SK-N-SH (cell line): ENCODE measurements at regions not wholly inside any gene's neighbourhood (a gene's known extent, or its start where the extent isn't known, plus 50 kb on each side); places are given as distances from the start of the nearest gene placed in this dataset.
A peak's percentile ranks its signal among the peaks of the same experiment; 100 is the strongest.

Experiments used
- CTCF ChIA-PET: fragments of 300-600, 350-600 bp; formaldehyde crosslinking; extraction: SDS; loops from one replicate; lab custom pipeline; 2021; lab: Yijun Ruan, JAX
- POLR2A ChIA-PET: fragments of 350-600 bp; sonication (Branson Sonifier 250); formaldehyde crosslinking; extraction: SDS; loops from one replicate; lab custom pipeline; 2020; ENCODE audit warnings: antibody characterized with exemption, inconsistent platforms; lab: Yijun Ruan, JAX
- DNase-seq: peaks from one replicate; pipeline ENCODE4 v3.0.0; 2012
- H2AFZ ChIP-seq: fragments of 200-600 bp; sonication (generic); 2 replicates; pipeline ENCODE4 v1.8.1; 2016; ENCODE audit warnings: antibody characterized with exemption, mild to moderate bottlenecking, low read depth
- H3F3A ChIP-seq: fragments of 200-600 bp; sonication (generic); replicated peaks from 2 replicates; pipeline ENCODE3; 2016; ENCODE audit warnings: antibody characterized with exemption, mild to moderate bottlenecking; ENCODE audit not compliant: insufficient read depth
- H3K27ac ChIP-seq, 2 experiments: fragments of 200-500 bp in 1 of 2; fragments of 200-600 bp in 1 of 2; sonication (Bioruptor generic) in 1 of 2; sonication (generic), shearing (Covaris generic) in 1 of 2; 2 replicates each; pipeline versions ENCODE4 v1.5.1 to v1.6.1; 2014 to 2016; ENCODE audit warnings: low read depth in 2 of 2, inconsistent platforms in 1 of 2, low read length in 1 of 2, mild to moderate bottlenecking in 1 of 2, mixed read lengths in 1 of 2
- H3K27me3 ChIP-seq: fragments of 200-600 bp; sonication (generic), shearing (Covaris generic); 2 replicates; pipeline ENCODE4 v1.6.1; 2016; ENCODE audit warnings: mixed run types; ENCODE audit not compliant: insufficient read depth
- H3K36me3 ChIP-seq, 2 experiments: fragments of 200-500 bp in 1 of 2; fragments of 200-600 bp in 1 of 2; sonication (Bioruptor generic) in 1 of 2; sonication (generic) in 1 of 2; replicated peaks in 1 of 2; 2 replicates each; pipeline versions ENCODE3 to v1.5.1; 2014 to 2016; ENCODE audit warnings: low read length in 1 of 2, mild to moderate bottlenecking in 1 of 2; ENCODE audit not compliant: insufficient read depth in 2 of 2, control insufficient read depth in 1 of 2
- H3K4me1 ChIP-seq, 2 experiments: fragments of 200-500 bp in 1 of 2; fragments of 200-600 bp in 1 of 2; sonication (Bioruptor generic) in 1 of 2; sonication (generic), shearing (Covaris generic) in 1 of 2; 2 replicates each; pipeline versions ENCODE4 v1.5.1 to v1.6.1; 2014 to 2016; ENCODE audit warnings: low read depth in 1 of 2, low read length in 1 of 2, mixed run types in 1 of 2; ENCODE audit not compliant: insufficient read depth in 2 of 2, control insufficient read depth in 1 of 2
- H3K4me2 ChIP-seq: fragments of 200-600 bp; sonication (generic), shearing (Covaris generic); 2 replicates; pipeline ENCODE4 v1.6.1; 2017; ENCODE audit warnings: mixed run types
- H3K4me3 ChIP-seq, 2 experiments: fragments of 200-500 bp in 1 of 2; fragments of 200-600 bp in 1 of 2; sonication (Bioruptor generic) in 1 of 2; sonication (generic), shearing (Covaris generic) in 1 of 2; 2 replicates each; pipeline versions ENCODE4 v1.5.1 to v1.8.1; 2014 to 2016; ENCODE audit warnings: low read depth in 2 of 2, inconsistent platforms in 1 of 2, low read length in 1 of 2, mild to moderate bottlenecking in 1 of 2, mixed read lengths in 1 of 2, moderate library complexity in 1 of 2
- H3K79me2 ChIP-seq: fragments of 200-600 bp; sonication (generic); 2 replicates; pipeline ENCODE4 v1.8.1; 2017; ENCODE audit warnings: mild to moderate bottlenecking; ENCODE audit not compliant: insufficient read depth
- H3K9ac ChIP-seq: fragments of 200-600 bp; sonication (generic); 2 replicates; pipeline ENCODE4 v1.6.1; 2017; ENCODE audit warnings: mixed run types
- H3K9me2 ChIP-seq: fragments of 200-600 bp; sonication (generic); 2 replicates; pipeline ENCODE4 v1.6.1; 2017; ENCODE audit warnings: mixed run types
- H3K9me3 ChIP-seq: fragments of 200-600 bp; sonication (generic); 2 replicates; pipeline ENCODE4 v1.6.1; 2017; ENCODE audit warnings: mixed run types, mild to moderate bottlenecking, moderate library complexity
- H4K20me1 ChIP-seq: fragments of 200-600 bp; sonication (generic); 2 replicates; pipeline ENCODE4 v1.6.1; 2017; ENCODE audit warnings: mild to moderate bottlenecking, mixed run types; ENCODE audit not compliant: insufficient read depth
- CHD2 ChIP-seq: fragments of 150-350 bp; IDR thresholded peaks from 2 replicates; pipeline ENCODE4 v1.6.1; 2018; ENCODE audit warnings: low read length; ENCODE audit not compliant: partially characterized antibody
- EP300 ChIP-seq, 2 experiments: IDR thresholded peaks; 2 replicates each; pipeline versions ENCODE4 v1.4.0 to v1.6.1; 2012; ENCODE audit warnings: borderline replicate concordance in 1 of 2, low read depth in 1 of 2, low read length in 1 of 2
- EZH2phosphoT487 ChIP-seq: fragments of 200-600 bp; sonication (generic); IDR thresholded peaks from 2 replicates; pipeline ENCODE4 v1.6.1; 2017; ENCODE audit warnings: low read depth, mixed run types, mild to moderate bottlenecking, antibody characterized with exemption, moderate library complexity, borderline replicate concordance
- FOXM1 ChIP-seq: IDR thresholded peaks from 2 replicates; pipeline ENCODE4 v1.4.0; 2012; ENCODE audit warnings: low read depth, mild to moderate bottlenecking
- GATA2 ChIP-seq: sonication (generic); formaldehyde crosslinking; IDR thresholded peaks from 2 replicates; pipeline ENCODE4 v1.5.0; 2020; ENCODE audit warnings: mild to moderate bottlenecking, missing genetic modification reagents
- IRF3 ChIP-seq: fragments of 150-350 bp; IDR thresholded peaks from 2 replicates; pipeline ENCODE4 v1.6.1; 2016; ENCODE audit warnings: mild to moderate bottlenecking, low read depth, low read length
- MEF2A ChIP-seq: IDR thresholded peaks from 2 replicates; pipeline ENCODE4 v1.4.0; 2012; ENCODE audit warnings: low read depth, borderline replicate concordance
- NRF1 ChIP-seq: IDR thresholded peaks from 2 replicates; pipeline ENCODE4 v1.6.1; 2012; ENCODE audit warnings: low read depth, mild to moderate bottlenecking, low read length
- RCOR1 ChIP-seq: fragments of 150-350 bp; IDR thresholded peaks from 2 replicates; pipeline ENCODE4 v1.6.1; 2017; ENCODE audit warnings: antibody characterized with exemption, low read length
- RXRA ChIP-seq: IDR thresholded peaks from 2 replicates; pipeline ENCODE4 v1.4.0; 2012; ENCODE audit warnings: low read depth, mild to moderate bottlenecking, borderline replicate concordance
- SIN3A ChIP-seq: IDR thresholded peaks from 2 replicates; pipeline ENCODE4 v1.6.1; 2012; ENCODE audit warnings: low read depth, mild to moderate bottlenecking, low read length, moderate library complexity, borderline replicate concordance
- TAF1 ChIP-seq: IDR thresholded peaks from 2 replicates; pipeline ENCODE4 v1.6.1; 2012; ENCODE audit warnings: low read depth, mild to moderate bottlenecking, low read length, moderate library complexity, borderline replicate concordance
- USF2 ChIP-seq: fragments of 150-350 bp; IDR thresholded peaks from 2 replicates; pipeline ENCODE4 v1.6.1; 2017; ENCODE audit warnings: antibody characterized with exemption, low read length, low read depth, borderline replicate concordance
- WGBS: methylation state at CpG from one replicate; pipeline ENCODE4 v1.1.6; 2017; ENCODE audit warnings: low lambda C conversion rate; 5-methylcytosine and 5-hydroxymethylcytosine counted together

DNA sequence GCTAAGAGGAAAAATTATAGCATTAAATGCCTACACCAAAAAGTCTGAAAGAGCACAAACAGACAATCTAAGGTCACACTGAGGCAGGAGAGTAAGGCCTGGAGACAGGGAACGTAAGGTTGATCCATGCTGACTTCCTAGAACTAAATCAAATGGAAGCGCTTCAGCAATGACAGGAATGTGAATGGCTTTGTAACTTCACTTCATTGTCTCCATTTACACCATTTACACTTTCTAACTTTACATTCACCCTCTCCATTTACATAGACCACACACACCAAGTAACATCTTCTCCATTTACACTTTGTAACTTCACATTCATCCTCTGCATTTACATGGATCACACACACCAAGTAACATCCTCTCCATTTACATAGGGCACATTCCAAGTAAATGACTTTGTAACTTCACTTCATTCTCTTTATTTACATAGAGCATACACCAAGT, 103.1 kb upstream of the SPATS2L start:
- no peak overlapping the region for H3K4me2 ChIP-seq
- H3K9me2 ChIP-seq: no peaks in the 10 kb centered on the region
- no peak overlapping the region for H3K27ac ChIP-seq
- H3K9ac ChIP-seq: no peak overlapping the region
- ChIA-PET POLR2A (no interaction called here), CTCF (no interaction called here)
- no peaks in the 10 kb centered on the region for H3K79me2 ChIP-seq
- H3K27me3 ChIP-seq: no peaks in the 10 kb centered on the region
- H3K36me3 ChIP-seq: no peaks in the 10 kb centered on the region
- no peak overlapping the region for H3K4me3 ChIP-seq
- no peaks in the 10 kb centered on the region for H3F3A ChIP-seq
- no peak for DNase-seq
- 83% methylated on average over 2 of the region's 2 CpGs for WGBS
- no peaks in the 10 kb centered on the region for H4K20me1 ChIP-seq
- TF ChIP-seq IRF3 (no peak), FOXM1 (no peak)
- TF ChIP-seq, all 33 proteins: peak for 0
- Histone ChIP-seq H3K4me1 (no peaks in the 10 kb centered on the region), H2AFZ (no peak overlapping the region), H3K9me3 (no peaks in the 10 kb centered on the region; the same call in 1 of the 2 replicates)

- no peaks in the 10 kb centered on the region for H4K20me1 ChIP-seq
- no peaks in the 10 kb centered on the region for H3K79me2 ChIP-seq
- no peak overlapping the region for H2AFZ ChIP-seq
- POLR2A ChIA-PET: no interaction called here
- TF ChIP-seq MEF2A: no peak
- TF ChIP-seq TAF1: no peak
- peak in 1 of 2 experiments; percentile 64; a peak in 2 of 4 replicates for TF ChIP-seq EP300 (IDR thresholded peaks at IDR 0.05; ENCODE audit: borderline replicate concordance in 1 of 2, low read depth in 1 of 2, low read length in 1 of 2)
- TF ChIP-seq SIN3A: no peak
- TF ChIP-seq EZH2phosphoT487: no peak
- TF ChIP-seq USF2: no peak
- no peak for TF ChIP-seq CHD2
- TF ChIP-seq RCOR1: 0 out of 2 replicates have a peak, but pooled peaks have one; percentile 16
- no peak for TF ChIP-seq RXRA
- TF ChIP-seq NRF1: no peak
- no peak for TF ChIP-seq GATA2
- H3K9me2 ChIP-seq: no peaks in the 10 kb centered on the region
- no peaks in the 10 kb centered on the region for H3K36me3 ChIP-seq
- peak; percentile 33 for DNase-seq
- no peak overlapping the region for H3K4me2 ChIP-seq
- H3F3A ChIP-seq: no peaks in the 10 kb centered on the region
- no peaks in the 10 kb centered on the region for H3K27me3 ChIP-seq
- H3K4me3 ChIP-seq: no peak overlapping the region
- H3K4me1 ChIP-seq: peaks cover 0 to 10% of the 10 kb centered on the region in 2 experiments; a peak in 2 of 4 replicates
- CTCF ChIA-PET: no interaction called here
- H3K9me3 ChIP-seq: no peaks in the 10 kb centered on the region; the same call in 1 of the 2 replicates
- H3K9ac ChIP-seq: no peak overlapping the region
- WGBS: 36% methylated on average over 3 of the region's 3 CpGs
- H3K27ac ChIP-seq: no peak overlapping the region; a peak in 1 of 4 replicates
These were observed 98.5 kb upstream of the SPATS2L start for GRCh38 chr2:200208041-200208440.
